ENCODE measurements at regions not wholly inside any gene's neighbourhood (a gene's known extent, or its start where the extent isn't known, plus 50 kb on each side); places are given as distances from the start of the nearest gene placed in this dataset.

DNA sequence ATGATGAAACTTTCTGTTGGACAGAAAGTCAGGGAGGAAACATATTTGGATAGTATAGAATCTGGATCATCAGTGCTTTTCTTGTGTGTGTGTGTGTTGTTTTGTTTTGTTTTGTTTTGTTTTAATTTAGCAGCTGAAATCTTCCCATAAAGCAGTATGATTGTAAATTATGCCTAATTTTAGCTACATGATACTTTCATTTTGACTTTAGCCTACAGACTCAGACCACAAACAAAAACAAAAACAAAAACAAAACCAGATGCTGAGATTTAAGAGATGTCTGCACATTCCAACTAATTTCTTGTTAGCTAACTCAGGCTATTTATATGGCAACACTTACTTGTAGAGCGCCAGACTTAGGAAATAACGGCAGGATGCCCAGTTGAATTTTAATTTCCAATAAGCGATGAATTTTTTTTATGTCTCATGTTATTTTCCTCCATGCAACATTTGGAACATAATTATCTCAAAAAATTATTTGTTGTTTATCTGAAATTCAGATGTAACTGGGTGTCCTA is 119.5 kb upstream of the TRPC7 start:
- Mint-ChIP-seq H3K4me3 (ENCODE audit: unreplicated experiment) (no peak overlapping the region), H3K27ac (ENCODE audit: unreplicated experiment) (no peak overlapping the region), H3K4me1 (ENCODE audit: unreplicated experiment) (no peaks in the 10 kb centered on the region), H3K36me3 (ENCODE audit: low read depth, unreplicated experiment) (no peaks in the 10 kb centered on the region), H3K9me3 (ENCODE audit: unreplicated experiment) (no peaks in the 10 kb centered on the region), H3K27me3 (ENCODE audit: unreplicated experiment) (peaks cover 1% of the 10 kb centered on the region)
- no peak for DNase-seq (ENCODE audit: low spot score)
- no peak for TF ChIP-seq CTCF (IDR thresholded peaks at IDR 0.05; ENCODE audit: unreplicated experiment)

DNA sequence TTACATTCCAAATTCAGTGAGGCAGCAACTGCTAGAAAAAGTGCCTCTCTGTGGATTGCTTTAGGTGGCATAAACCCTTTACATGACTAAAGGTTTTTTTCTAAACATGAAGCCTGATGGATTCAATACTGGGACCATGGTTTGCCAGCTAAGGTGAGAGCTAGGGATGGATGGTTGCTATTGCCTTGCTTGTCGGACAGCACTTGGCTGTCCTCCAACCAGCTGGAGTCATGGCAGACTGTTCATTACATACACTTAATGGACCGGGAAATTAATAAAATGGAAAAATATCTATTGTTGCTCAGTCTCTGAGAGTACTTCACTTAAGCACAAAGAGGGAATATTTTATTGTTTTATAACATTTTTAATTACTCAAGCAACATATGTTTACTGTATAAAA is 116.9 kb upstream of the TRPC7 start:
- H3K27me3 Mint-ChIP-seq (ENCODE audit: unreplicated experiment) = peaks cover 1% of the 10 kb centered on the region
- DNase-seq (ENCODE audit: low spot score) = no peak
- H3K4me3 Mint-ChIP-seq (ENCODE audit: unreplicated experiment) = no peak overlapping the region
- H3K9me3 Mint-ChIP-seq (ENCODE audit: unreplicated experiment) = no peaks in the 10 kb centered on the region
- no peak for TF ChIP-seq CTCF (IDR thresholded peaks at IDR 0.05; ENCODE audit: unreplicated experiment)
- no peaks in the 10 kb centered on the region for H3K4me1 Mint-ChIP-seq (ENCODE audit: unreplicated experiment)
- H3K27ac Mint-ChIP-seq (ENCODE audit: unreplicated experiment) = no peak overlapping the region
- H3K36me3 Mint-ChIP-seq (ENCODE audit: low read depth, unreplicated experiment) = no peaks in the 10 kb centered on the region

DNA sequence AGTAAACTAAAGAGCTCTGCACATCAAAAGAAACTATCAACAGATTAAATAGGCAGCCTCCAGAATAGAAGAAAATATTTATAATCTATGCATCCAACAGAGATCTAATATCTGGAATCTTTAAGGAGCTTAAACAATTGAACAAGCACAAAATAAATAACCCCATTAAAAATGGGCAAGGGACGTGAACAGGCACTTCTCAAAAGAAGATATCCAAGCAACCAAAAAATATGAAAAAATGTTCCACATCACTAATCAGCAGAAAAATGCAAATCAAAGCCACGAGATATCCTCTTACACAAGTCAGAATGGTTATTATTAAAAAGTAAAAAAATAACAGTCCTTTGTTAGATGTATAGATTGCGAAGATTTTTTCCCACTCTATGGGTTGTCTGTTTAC is 109.1 kb upstream of the TRPC7 start:
- no peak overlapping the region for H3K4me3 Mint-ChIP-seq (ENCODE audit: unreplicated experiment)
- H3K9me3 Mint-ChIP-seq (ENCODE audit: unreplicated experiment) = no peaks in the 10 kb centered on the region
- TF ChIP-seq CTCF (IDR thresholded peaks at IDR 0.05; ENCODE audit: unreplicated experiment) = no peak
- H3K27ac Mint-ChIP-seq (ENCODE audit: unreplicated experiment) = no peak overlapping the region
- H3K36me3 Mint-ChIP-seq (ENCODE audit: low read depth, unreplicated experiment) = peaks cover 16% of the 10 kb centered on the region
- no peaks in the 10 kb centered on the region for H3K4me1 Mint-ChIP-seq (ENCODE audit: unreplicated experiment)
- no peaks in the 10 kb centered on the region for H3K27me3 Mint-ChIP-seq (ENCODE audit: unreplicated experiment)
- DNase-seq (ENCODE audit: low spot score) = no peak

DNA sequence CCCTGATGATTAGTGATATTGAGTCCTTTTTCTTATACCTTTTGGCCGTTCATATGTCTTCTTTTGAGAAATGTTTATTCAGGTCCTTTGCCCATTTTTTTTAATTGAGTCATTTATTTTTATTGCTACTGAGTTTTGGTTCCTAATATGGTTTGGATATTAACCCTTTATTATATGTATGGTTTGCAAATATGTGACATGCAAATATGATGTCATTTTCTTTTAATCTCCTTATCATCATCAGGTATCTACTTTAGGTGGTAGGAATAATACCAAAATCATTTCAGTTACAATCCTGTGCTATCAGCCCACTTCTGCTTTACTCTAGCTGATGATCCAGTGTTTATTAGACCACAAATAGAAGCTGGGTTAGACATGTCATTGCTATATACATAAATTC is 102.3 kb upstream of the TRPC7 start:
- H3K9me3 Mint-ChIP-seq (ENCODE audit: unreplicated experiment) = no peaks in the 10 kb centered on the region
- peak overlapping the region; percentile 94 for H3K4me3 Mint-ChIP-seq (ENCODE audit: unreplicated experiment)
- peaks cover 3% of the 10 kb centered on the region for H3K27me3 Mint-ChIP-seq (ENCODE audit: unreplicated experiment)
- H3K4me1 Mint-ChIP-seq (ENCODE audit: unreplicated experiment) = peaks cover 5% of the 10 kb centered on the region
- no peak for DNase-seq (ENCODE audit: low spot score)
- TF ChIP-seq CTCF (IDR thresholded peaks at IDR 0.05; ENCODE audit: unreplicated experiment) = no peak
- H3K36me3 Mint-ChIP-seq (ENCODE audit: low read depth, unreplicated experiment) = no peaks in the 10 kb centered on the region
- no peak overlapping the region for H3K27ac Mint-ChIP-seq (ENCODE audit: unreplicated experiment)

- Mint-ChIP-seq H3K4me3 (ENCODE audit: unreplicated experiment) (peak overlapping the region; percentile 94), H3K36me3 (ENCODE audit: low read depth, unreplicated experiment) (no peaks in the 10 kb centered on the region), H3K9me3 (ENCODE audit: unreplicated experiment) (no peaks in the 10 kb centered on the region), H3K27me3 (ENCODE audit: unreplicated experiment) (peaks cover 3% of the 10 kb centered on the region), H3K27ac (ENCODE audit: unreplicated experiment) (peak overlapping the region; percentile 27), H3K4me1 (ENCODE audit: unreplicated experiment) (peaks cover 5% of the 10 kb centered on the region)
- no peak for DNase-seq (ENCODE audit: low spot score)
- no peak for TF ChIP-seq CTCF (IDR thresholded peaks at IDR 0.05; ENCODE audit: unreplicated experiment)
These were observed 100.7 kb upstream of the TRPC7 start for GRCh38 chr5:136466041-136466415.
